Activated T-helper 1 cell treated with anti-CD3 and anti-CD28 coated beads, Interleukin-2, amount 50 U/mL, for 16 hours (primary cell): ENCODE measurements at regions not wholly inside any gene's neighbourhood (a gene's known extent, or its start where the extent isn't known, plus 50 kb on each side); places are given as distances from the start of the nearest gene placed in this dataset.
"Not testable (repeated sequence)": the region's sequence is repeated elsewhere in the genome, so short reads cannot be mapped to it uniquely, and the experiment has no call there.

ENCODE experiments used
- DNase-seq, 2 donors: peaks; one replicate each; pipeline ENCODE4 v3.0.0-alpha.2; 2020; ENCODE audit warnings: low read depth in 1 of 2, low spot score in 1 of 2

GRCh38 chr17:73840829-73841228, 196.6 kb upstream of the SDK2 start:
- DNase-seq, result no peak

GRCh38 chr17:73841431-73842060, 197.3 kb upstream of the SDK2 start:
- DNase-seq, result no peak

GRCh38 chr17:73847952-73848351, 203.7 kb upstream of the SDK2 start:
- no peak for DNase-seq

GRCh38 chr17:73850426-73850825, 206.2 kb upstream of the SDK2 start:
- no peak for DNase-seq

GRCh38 chr17:73851091-73851490, 206.8 kb upstream of the SDK2 start:
- DNase-seq, result no peak

GRCh38 chr17:73851921-73852320, 207.7 kb upstream of the SDK2 start:
- DNase-seq, result no peak

DNA sequence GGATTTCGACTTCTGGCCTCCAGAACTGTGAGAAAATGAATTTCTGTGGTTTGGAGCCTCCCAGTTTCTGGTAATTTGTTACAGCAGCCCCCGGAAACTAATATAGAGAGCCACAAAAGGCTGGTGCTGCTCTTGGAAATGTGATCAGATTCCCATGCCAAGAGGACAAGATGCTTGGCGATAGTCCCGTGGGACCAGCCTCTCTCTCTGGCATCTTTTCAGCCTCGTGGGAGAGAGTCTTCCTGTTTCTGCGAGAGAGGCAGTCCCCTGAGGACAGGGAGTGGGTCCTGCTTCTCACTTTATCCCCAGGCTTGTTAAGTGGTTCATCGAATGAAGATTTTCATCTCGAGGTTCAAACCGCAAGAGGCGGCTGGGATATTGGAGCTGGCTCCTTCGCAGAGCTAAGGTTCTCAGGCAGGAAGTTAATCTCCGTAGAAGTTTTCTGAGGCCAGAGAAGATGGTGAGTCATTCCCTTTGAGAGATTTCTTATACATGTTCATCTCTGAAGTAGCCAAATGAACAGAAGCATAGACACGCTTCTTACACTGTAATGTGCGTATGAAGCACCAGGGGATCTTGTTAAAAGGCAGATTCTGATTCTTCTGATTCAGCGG, 211.6 kb upstream of the SDK2 start:
- no peak for DNase-seq

- no peak for DNase-seq
Measured at GRCh38 chr17:73856556-73856955, 212.3 kb upstream of the SDK2 start.

DNA sequence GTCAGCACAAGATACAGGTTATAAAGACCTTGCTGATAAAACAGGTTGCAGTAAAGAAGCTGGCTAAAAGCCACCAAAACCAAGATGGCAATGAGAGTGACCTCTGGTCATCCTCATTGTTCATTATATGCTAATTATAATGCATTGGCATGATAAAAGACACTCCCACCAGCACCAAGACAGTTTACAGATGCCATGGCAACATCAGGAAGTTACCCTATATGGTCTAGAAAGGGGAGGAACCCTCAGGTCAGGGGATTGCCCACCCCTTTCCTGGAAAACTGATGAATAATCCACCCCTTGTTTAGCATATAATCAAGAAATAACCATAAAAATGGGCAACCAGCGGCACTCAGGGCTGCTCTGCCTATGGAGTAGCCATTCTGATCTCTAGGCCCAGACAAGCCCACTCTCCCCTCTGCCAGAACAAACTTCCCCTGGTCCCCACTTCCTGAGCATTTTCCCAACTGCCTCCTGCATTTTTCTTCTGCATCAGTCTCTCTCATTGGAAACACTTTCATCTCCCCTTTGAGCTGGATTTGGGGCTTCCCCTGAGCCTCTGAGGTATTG, 215.3 kb upstream of the SDK2 start:
- not testable (repeated sequence) for DNase-seq

- DNase-seq, result no peak
Measured at GRCh38 chr17:73861543-73861942, 217.3 kb upstream of the SDK2 start.

DNA sequence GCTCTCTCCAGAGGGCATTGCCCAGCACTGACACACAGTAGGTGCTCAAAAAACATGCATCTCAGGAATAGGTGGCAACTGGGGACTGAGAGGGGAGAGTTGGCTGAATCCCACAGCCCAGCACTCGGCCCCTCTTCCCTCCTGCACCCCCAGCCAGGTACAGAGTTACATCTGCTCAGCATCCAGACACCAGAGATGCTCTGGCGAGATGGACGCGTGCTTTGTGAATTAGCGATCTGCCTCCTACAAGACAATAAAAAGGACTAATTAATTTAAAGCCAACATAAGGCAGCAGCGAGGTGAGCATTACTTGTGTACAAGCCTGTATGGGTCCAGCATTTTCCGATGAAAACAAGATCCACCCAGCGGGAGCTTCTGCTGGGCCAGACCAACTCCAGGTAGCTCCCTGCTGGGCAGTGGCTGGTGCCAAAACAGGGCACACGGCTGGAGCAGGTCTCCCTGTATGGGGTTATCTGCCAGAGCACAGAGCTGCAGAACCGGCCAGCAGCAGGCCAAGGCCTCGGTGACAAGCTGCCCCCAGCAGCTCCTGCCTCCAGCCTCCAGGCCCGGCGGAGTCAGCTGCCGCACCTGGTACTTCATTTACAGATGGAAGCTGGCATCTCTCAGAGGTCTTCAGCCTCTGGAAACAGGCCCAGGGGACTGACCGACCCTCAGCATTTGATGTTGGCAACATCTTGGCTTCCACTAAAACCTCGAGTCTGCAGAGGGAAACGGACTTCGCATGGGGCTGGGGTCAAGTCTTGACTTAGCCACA, 219.7 kb upstream of the SDK2 start:
- no peak for DNase-seq

DNA sequence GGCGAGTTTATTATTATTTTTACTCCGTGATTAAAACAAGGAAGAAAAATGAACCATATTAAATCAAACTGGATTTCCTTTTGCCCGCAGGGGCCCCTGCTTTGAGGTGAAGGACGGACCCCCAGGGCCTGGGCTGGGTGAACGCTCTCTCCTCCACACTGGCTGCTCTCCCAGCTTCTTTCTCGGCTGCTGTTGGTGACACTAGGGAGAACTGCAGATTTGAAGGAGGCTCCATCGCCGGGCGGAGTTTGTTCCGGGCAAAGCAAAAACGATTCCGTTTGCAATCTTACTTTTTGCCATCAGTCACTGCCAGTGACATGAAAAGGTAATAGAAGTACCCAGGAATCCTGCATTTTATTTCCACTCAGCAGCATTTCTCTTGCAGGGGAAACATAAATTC, 221.6 kb upstream of the SDK2 start:
- DNase-seq, result no peak

GRCh38 chr17:73867056-73867455, 222.8 kb upstream of the SDK2 start:
- DNase-seq, result no peak

GRCh38 chr17:73870068-73870467, 225.8 kb upstream of the SDK2 start:
- DNase-seq, result no peak

DNA sequence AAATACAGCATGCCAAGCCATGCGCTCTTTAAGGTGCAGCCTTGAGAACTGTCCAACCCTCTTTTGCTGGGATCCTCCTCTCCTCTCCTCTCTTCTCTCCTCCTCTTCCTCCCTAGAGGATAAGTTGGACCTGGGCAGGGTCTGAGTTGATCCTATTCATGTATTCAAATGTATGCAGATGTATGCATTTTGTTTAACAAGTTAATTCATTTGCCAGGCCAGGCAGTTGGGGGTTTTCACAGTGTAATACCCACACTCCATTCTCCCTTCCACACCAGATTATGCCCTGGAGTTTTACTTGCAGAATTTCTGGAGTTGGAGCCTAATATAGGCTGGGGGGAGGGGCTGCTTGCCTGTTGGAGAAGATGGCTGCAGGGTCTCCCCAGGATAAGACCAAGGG, 226.2 kb upstream of the SDK2 start:
- DNase-seq, result no peak

GRCh38 chr17:73872816-73873215, 228.6 kb upstream of the SDK2 start:
- DNase-seq, result no peak

DNA sequence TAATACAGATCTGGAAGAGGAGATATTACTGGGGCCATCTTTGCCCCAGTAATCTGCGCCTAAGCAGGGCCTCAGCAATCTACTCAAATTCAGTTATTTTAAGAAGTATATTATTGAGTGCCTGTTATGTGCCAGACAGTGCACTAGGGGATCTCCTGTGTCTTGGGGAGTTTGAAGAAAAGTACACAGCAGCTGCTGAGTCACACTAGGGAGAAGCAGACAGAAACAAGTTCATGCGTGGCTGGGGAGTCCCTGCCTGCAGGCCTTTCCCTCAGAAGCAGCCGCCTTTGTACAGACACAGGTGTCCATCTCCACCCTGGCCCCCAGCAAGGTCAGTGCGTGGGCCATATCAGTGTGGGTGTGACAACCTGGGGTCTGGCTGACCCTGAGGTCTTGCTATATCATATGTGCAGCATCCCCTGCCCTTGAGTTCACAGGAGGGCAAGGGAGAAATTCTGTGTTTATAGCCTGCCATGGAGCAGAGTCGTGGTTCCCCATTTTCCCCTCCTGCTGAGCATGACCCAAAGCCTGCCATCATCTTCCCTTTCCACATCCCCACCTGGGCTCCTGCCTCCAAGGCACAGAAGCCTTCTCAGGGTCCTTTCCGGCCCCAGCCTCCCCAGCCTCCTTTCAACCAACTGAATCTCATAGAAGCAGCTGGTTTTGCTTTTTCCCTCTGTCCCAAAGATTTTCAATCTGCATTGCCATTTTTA, 229.9 kb upstream of the SDK2 start:
- DNase-seq, result no peak

- no peak for DNase-seq
Measured at GRCh38 chr17:73875346-73875745, 231.1 kb upstream of the SDK2 start.

DNA sequence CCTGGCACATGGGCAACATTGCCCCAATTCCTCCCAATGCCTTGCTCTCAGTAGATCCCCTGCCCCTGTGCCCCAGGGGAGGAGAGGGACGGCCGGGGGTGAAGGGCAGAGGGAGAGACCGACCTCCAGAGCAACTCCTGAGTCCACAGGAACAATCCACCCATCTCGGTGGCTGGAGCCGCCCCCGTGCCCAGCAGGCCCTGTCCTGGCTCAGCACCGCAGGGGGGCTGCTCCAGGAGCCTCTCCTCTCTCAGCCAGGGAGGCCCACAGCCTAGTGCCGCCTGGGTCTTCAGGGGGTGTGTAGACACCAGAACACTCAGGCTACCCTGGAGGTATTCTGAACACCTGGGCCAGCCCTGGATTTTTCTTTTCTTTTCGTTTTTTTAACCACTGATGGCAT, 233.7 kb upstream of the SDK2 start:
- DNase-seq, result no peak

DNA sequence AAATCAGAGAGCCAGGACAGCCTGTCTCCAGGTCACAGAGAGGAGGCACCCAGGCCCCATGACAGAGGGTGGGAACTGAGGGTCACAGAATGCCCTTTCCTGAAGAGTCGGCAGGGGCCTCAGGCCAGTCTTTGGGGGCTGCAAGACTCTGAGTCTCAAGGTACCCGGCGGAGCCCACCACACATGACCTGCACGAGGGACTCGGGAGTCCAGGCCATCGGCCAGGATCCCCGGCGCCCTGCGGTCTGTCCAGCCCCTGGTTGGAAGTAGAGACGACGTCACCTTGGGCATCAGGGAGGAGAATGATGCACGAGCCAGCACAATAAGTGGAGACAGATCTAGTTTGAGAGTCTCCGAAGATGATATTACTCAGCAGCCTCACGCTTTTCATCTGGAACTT, 234.7 kb upstream of the SDK2 start:
- DNase-seq, result no peak

GRCh38 chr17:73879987-73880386, 235.7 kb upstream of the SDK2 start:
- no peak for DNase-seq

DNA sequence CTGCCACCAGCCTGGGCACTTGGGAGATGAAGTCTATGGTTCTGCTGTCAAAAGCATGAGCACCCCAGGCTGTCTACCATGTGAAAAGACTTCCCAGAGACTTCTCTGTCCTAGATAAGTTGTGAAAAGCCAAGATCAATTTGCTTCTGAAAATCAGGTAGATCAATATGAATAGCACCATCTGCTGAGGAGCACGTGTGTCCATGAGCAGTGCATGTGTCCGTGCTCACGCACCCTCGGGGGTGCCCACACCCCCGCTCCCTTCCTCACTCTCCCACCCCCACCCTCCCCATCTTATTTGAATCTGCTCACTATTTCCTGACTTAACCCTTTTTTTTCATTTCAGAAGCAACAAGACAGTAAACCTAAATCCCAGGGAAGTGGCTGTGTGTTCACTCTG, 238.3 kb upstream of the SDK2 start:
- no peak for DNase-seq
